GM18951 (cell line): ENCODE measurements at regions not wholly inside any gene's neighbourhood (a gene's known extent, or its start where the extent isn't known, plus 50 kb on each side); places are given as distances from the start of the nearest gene placed in this dataset.

ENCODE experiments used
- POLR2A ChIP-seq: IDR thresholded peaks from 4 replicates; pipeline ENCODE4 v1.6.1; 2011; ENCODE audit warnings: mild to moderate bottlenecking; ENCODE audit not compliant: insufficient read length, insufficient read depth; ENCODE audit errors: extremely low read depth
- in situ Hi-C: fragments of 300-500 bp; cut with MboI; formaldehyde crosslinking; loops from one replicate; pipeline ENCODE4 v1.12.0; 2022; ENCODE audit warnings: low sequenced_read_pairs, mixed read lengths, inconsistent platforms; ENCODE audit not compliant: unreplicated experiment

- in situ Hi-C loops: no loop called here
- no peak for TF ChIP-seq POLR2A
These were observed 88.9 kb upstream of the COL11A1 start for GRCh38 chr1:103197216-103197615.

GRCh38 chr1:103194984-103195383 is 86.7 kb upstream of the COL11A1 start:
- in situ Hi-C loops: no loop called here
- TF ChIP-seq POLR2A: no peak

- no peak for TF ChIP-seq POLR2A
- in situ Hi-C loops: no loop called here
These were observed 85.7 kb upstream of the COL11A1 start for GRCh38 chr1:103194060-103194459.

- in situ Hi-C loops: no loop called here
- TF ChIP-seq POLR2A: no peak
These were observed 83.0 kb upstream of the COL11A1 start for GRCh38 chr1:103191327-103191726.

- no peak for TF ChIP-seq POLR2A
- in situ Hi-C loops: no loop called here
These were observed 82.4 kb upstream of the COL11A1 start for GRCh38 chr1:103190766-103191165.

- in situ Hi-C loops: loop anchor here (10.0 kb wide), 1 partner anchor 823 kb away; no protein-coding TSS in a partner anchor
- no peak for TF ChIP-seq POLR2A
These were observed 79.4 kb upstream of the COL11A1 start for GRCh38 chr1:103187673-103188072.

GRCh38 chr1:103180660-103181059 is 72.3 kb upstream of the COL11A1 start:
- TF ChIP-seq POLR2A: no peak
- in situ Hi-C loops: loop anchor here (10.0 kb wide), 1 partner anchor 816 kb away; no protein-coding TSS in a partner anchor

GRCh38 chr1:103177108-103177775 is 68.9 kb upstream of the COL11A1 start:
- in situ Hi-C loops: no loop called here
- TF ChIP-seq POLR2A: no peak

- in situ Hi-C loops: no loop called here
- TF ChIP-seq POLR2A: no peak
These were observed 62.8 kb upstream of the COL11A1 start for GRCh38 chr1:103171041-103171590.

GRCh38 chr1:103170609-103171008 is 62.3 kb upstream of the COL11A1 start:
- TF ChIP-seq POLR2A: no peak
- in situ Hi-C loops: no loop called here

- TF ChIP-seq POLR2A: no peak
- in situ Hi-C loops: no loop called here
These were observed 54.0 kb upstream of the COL11A1 start for GRCh38 chr1:103162360-103162759.

GRCh38 chr1:103160281-103160680 is 52.0 kb upstream of the COL11A1 start:
- in situ Hi-C loops: no loop called here
- TF ChIP-seq POLR2A: no peak
